ENCODE measurements at regions not wholly inside any gene's neighbourhood (a gene's known extent, or its start where the extent isn't known, plus 50 kb on each side); places are given as distances from the start of the nearest gene placed in this dataset.

GRCh38 chr2:19274439-19274838 is 84.0 kb downstream of the OSR1 start:
- DNase-seq (ENCODE audit: extremely low read depth in 1 of 4, low spot score in 3 of 4), result no peak
- Histone ChIP-seq H3K27ac (ENCODE audit: extremely low read depth, low read depth, low read length) (no peak overlapping the region), H3K4me3 (no peak overlapping the region), H3K27me3 (ENCODE audit: control insufficient read depth in 2 of 2, insufficient read depth in 2 of 2, low read length in 2 of 2) (no peaks in the 10 kb centered on the region), H3K9me3 (replicated peaks; ENCODE audit: control insufficient read depth, insufficient read depth, low read depth, low read length) (no peaks in the 10 kb centered on the region), H3K4me1 (replicated peaks in 1 of 2; ENCODE audit: control insufficient read depth in 2 of 2, insufficient read depth in 2 of 2, low read length in 2 of 2) (no peaks in the 10 kb centered on the region), H3K9ac (ENCODE audit: insufficient read depth in 1 of 2, low read depth in 2 of 2, low read length in 2 of 2) (no peak overlapping the region), H4K20me1 (replicated peaks; ENCODE audit: control insufficient read depth, insufficient read depth, low read length) (no peaks in the 10 kb centered on the region), H3K79me2 (ENCODE audit: control insufficient read depth, insufficient read depth, low read length) (no peaks in the 10 kb centered on the region), H3K36me3 (ENCODE audit: control insufficient read depth, insufficient read depth, low read length) (no peaks in the 10 kb centered on the region), H3K9me1 (ENCODE audit: control insufficient read depth, insufficient read depth, low read length) (no peaks in the 10 kb centered on the region), H2AFZ (ENCODE audit: low read depth, low read length) (no peak overlapping the region), H3K4me2 (ENCODE audit: insufficient read depth, low read length) (no peak overlapping the region)
- POLR2A ChIA-PET, result no interaction called here
- ATAC-seq, result no peak
- no peak for FAIRE-seq
- CTCF ChIA-PET (ENCODE audit: low intra/inter-chr PET ratio), result no interaction called here
- intact Hi-C loops (cut with micrococcal nuclease), result no loop called here
- TF ChIP-seq USF2 (CRISPR knock-in tag; IDR thresholded peaks at IDR 0.05) (no peak), ZNF780A (CRISPR knock-in tag; IDR thresholded peaks at IDR 0.05) (no peak), PATZ1 (CRISPR knock-in tag; IDR thresholded peaks at IDR 0.05; ENCODE audit: borderline replicate concordance) (no peak), RFX5 (IDR thresholded peaks at IDR 0.05; ENCODE audit: low read depth, low read length) (no peak), PURB (CRISPR knock-in tag; IDR thresholded peaks at IDR 0.05; ENCODE audit: low read depth) (no peak), PHB2 (IDR thresholded peaks at IDR 0.05; ENCODE audit: low read depth) (no peak), CREB3L1 (IDR thresholded peaks at IDR 0.05; ENCODE audit: borderline replicate concordance, low read depth) (no peak), TRIM28 (IDR thresholded peaks at IDR 0.05) (no peak), USF1 (CRISPR knock-in tag; IDR thresholded peaks at IDR 0.05) (no peak), TGIF2 (CRISPR knock-in tag; IDR thresholded peaks at IDR 0.05) (no peak), NR4A1 (CRISPR knock-in tag; IDR thresholded peaks at IDR 0.05) (no peak), NR4A1 (tag; IDR thresholded peaks at IDR 0.05) (no peak), KLF1 (tag; IDR thresholded peaks at IDR 0.05) (no peak), SIRT6 (IDR thresholded peaks at IDR 0.05; ENCODE audit: low read depth, low read length) (no peak), ZFP30 (CRISPR knock-in tag; IDR thresholded peaks at IDR 0.05; ENCODE audit: borderline replicate concordance) (no peak), ZNF12 (CRISPR knock-in tag; IDR thresholded peaks at IDR 0.05) (no peak), ZC3H8 (IDR thresholded peaks at IDR 0.05) (no peak)
- BruUV-seq (replicated peaks), result no TSS peak
- in situ Hi-C loops (cut with MboI), result no loop called here
